ENCODE measurements at regions not wholly inside any gene's neighbourhood (a gene's known extent, or its start where the extent isn't known, plus 50 kb on each side); places are given as distances from the start of the nearest gene placed in this dataset.
"Not testable (repeated sequence)": the region's sequence is repeated elsewhere in the genome, so short reads cannot be mapped to it uniquely, and the experiment has no call there.

DNA sequence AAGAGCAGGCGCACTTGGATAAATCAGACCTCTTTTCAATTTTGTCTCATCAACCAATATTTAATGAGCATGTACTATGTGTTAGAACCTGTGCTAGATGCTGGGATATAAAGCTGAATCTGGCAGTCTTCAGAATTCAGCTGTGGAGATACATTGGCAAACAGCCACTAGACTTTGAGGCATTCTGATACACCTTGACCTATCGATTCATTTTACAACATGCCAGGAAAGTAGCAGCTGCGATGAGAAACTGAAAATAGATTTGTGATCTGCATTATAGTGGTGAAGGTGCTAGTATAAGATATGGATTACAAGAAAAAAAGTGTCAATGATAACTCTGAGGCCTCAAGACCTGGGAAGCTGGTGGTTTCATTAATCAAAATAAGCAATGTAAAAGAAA, 1338.1 kb upstream of the TENM4 start:
- DNase-seq (ENCODE audit: low spot score), result no peak

DNA sequence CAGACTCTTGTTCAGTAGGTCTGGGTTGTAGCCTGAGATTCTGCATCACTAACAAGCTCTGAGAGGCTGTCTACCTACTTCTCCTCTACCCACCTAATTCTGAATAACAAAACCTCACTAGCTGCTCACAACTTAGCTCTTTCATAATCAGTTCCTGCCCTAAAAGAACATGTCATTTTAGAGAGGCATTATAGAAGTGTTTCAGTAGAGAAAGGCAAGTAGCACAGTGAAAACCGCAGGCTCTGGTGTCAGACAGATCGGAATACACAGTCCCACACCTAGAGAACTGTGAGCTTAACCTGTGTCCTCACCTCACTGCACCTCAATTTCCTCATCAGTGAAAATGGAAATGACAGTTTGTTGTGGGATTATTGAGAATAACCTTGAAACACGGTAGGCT, 1337.6 kb upstream of the TENM4 start:
- DNase-seq (ENCODE audit: low spot score), result no peak

DNA sequence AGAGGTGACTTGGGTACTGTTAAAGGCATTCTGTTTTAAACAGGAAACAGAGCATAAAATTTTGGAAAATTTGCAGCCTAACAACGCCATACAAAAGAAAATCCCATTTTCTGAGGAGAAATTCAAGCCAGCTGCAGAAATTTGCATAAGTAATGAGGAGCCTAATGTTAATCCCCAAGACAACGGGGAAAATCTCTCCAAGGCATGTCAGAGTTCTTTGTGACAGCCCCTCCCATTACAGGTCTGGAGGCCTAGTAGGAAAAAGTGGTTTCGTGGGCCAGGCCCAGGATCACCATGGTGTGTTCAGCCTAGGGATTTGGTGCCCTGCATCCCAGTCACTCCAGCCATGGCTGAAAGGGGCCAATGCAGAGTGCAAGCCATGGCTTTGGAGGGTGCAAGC, 1333.1 kb upstream of the TENM4 start:
- no peak for DNase-seq (ENCODE audit: low spot score)

DNA sequence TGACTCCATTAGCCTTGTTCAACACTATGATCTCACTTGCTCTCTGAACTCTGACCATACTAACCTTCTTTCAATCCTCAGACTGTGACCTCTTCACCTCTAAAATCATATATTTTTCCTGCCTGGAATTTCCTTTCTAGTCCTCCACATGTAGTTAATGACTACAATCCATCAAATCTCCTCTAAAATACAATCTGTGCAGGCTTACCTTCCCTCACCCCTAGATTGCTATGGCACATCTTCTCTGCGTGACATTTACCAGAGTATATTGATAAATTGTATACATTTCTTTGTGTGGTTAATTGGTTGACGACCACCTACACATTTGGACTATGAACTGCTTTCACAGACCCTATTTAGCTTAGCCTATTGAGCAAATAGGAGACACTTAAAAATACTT, 1330.2 kb upstream of the TENM4 start:
- DNase-seq (ENCODE audit: low spot score), result no peak

DNA sequence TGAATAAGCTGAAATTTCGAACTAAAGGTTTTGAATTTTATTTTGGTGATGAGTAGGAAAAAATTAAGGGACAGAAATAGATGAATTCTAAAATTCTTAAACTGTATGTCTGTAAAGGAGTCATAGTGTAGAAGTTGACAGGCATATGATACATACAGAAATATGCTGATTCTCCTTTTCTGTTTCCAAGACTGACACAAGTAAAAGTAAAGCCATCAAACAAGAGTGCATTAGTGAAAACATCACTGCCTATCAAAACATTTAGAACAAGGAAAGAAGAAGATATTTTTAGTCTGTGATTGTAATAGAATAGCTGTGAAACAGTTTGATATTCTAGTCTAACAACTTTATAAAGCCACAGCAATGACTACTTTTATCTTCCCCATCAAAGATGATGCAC, 1318.0 kb upstream of the TENM4 start:
- DNase-seq (ENCODE audit: low spot score), result no peak

DNA sequence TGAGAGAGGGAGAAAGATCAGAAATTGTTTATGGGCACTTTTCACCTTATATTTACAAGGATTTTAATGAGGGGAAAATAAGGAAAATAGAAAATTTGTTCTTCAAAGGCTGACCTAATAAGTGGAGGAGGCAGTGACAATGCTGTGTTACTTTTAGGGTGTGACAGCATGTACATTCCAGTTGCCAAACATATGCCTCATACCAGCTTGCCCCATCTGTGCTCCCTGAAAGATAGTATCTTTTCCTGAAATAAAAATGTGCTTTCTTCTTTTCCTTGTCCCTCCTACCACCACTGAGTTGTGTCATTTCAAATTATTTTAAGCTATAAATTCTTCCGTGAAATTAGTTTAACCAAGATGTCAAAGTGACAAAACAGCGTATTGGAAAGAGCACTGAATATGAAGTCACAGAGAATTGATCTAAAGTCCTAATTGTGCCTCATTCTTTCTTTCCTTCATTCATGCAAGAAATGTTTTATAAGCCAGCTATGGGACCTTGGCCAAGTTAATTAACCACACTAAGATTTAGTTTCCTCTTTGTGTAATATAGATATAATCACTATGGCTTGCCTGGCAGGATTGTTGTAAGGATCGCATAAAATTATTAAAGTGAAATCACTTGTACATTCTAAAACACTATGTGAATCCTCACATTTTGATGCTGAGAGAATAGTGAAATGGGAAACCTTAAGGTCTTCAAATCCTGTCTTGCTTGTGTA, 1307.5 kb upstream of the TENM4 start:
- DNase-seq (ENCODE audit: low spot score), result no peak

DNA sequence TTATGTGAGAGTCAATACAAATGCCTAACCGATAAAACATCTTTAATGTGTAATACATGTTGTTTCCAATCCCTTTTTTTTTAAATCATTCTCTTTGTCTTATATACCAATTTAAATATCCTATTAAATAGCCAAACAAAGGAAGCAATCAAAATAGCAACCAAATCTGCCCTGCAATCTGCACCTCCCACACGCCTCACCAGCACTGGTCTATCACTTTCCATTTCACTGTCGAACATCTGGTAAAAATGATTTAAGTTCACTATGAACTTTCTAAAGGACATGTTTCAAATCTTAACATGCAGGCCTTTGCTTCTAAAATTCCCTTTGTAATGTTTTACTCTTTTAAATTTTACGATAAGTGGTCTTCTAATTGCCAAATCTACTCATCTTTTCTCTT, 1305.5 kb upstream of the TENM4 start:
- no peak for DNase-seq (ENCODE audit: low spot score)

DNA sequence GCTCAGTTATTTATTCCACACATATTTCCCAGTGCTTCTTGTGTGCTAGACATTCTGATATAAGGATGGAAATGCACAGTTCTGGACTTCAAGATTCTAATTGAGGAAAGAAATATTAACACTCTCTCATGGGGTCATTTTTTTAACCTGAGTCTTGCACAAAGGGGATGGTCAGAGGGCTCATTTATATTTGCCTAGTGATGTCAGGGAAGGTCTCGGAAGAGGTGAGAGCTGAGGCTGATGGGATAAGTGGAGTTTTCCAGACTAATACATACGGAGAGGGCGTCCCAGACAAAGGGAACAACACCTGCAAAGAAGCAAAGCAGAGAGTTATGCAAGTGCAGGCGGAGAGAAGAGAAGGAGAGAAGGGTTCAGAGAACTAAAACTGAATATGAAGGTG, 1304.6 kb upstream of the TENM4 start:
- DNase-seq (ENCODE audit: low spot score), result no peak

DNA sequence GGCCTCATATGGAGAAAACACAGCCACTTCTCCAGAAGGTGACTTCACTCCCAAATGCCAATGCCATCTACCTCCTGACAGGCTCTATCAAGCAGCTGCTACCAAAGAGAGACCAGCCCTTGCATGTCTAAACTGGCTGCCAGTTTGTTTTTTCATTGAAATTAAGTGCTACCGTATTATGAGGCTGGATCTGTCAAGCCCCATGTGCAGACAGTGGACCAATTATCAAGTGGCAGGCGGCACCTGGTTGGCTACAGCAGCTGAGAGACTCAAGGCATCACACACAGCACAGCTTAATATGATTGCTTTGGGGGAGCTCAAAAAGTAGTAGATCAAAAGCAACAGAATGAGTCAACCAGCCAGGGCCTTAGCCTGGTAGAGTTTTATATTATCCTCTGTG, 1293.0 kb upstream of the TENM4 start:
- no peak for DNase-seq (ENCODE audit: low spot score)

DNA sequence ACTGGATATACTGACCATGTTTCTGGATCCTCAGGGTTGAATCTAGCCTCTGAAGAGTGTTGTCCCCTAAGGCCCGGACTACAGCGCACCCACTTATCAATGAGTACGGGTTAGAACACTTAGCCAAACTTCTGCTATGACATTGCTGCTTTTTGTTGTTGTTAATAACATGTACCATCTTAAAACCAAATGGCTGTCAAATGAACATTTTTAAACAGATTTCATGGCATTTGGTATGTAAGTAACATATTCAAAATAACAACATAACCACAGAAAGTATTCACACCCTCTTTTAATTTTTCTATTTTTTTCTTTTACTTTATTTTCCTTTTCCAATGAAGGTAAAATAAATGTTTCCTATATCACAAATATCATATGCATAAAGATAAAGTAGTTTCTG, 1292.5 kb upstream of the TENM4 start:
- no peak for DNase-seq (ENCODE audit: low spot score)

DNA sequence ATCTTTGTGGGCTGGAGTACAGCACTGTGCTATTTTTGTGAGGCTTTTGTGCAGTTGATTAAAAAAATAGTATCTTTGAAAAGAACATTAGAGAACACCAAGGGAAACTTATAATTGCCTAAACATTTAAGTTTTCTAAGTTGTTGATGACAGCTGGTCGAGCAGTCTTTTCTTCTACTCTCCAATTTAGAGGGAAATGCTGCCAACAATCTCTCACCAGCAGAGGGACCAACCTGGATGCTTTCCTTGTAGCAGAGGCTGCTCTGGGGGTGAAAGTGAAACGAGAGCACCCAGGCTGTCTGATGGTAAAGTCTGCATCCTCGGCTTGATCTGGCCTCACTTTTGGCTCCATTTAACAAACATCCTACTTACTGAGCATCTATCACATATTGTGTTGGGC, 1286.5 kb upstream of the TENM4 start:
- no peak for DNase-seq (ENCODE audit: low spot score)

DNA sequence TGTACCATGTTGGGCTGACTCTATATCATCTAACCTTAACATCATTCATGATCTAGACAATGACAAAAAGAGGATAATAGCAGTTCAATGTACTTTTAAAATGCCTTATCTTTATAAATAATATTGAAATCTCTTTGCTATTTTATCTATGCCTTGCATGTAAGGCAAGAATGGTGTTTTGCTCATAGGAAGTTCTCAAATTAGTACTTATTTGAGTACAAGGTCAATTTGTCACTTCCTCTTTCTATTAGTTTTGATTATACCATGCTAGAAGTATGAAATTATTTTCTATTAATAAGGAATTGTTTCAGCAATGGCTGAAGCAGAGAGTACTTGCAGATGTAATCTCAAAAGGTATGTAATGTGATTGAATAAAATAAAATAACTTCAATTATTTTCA, 1285.4 kb upstream of the TENM4 start:
- DNase-seq (ENCODE audit: low spot score), result no peak

DNA sequence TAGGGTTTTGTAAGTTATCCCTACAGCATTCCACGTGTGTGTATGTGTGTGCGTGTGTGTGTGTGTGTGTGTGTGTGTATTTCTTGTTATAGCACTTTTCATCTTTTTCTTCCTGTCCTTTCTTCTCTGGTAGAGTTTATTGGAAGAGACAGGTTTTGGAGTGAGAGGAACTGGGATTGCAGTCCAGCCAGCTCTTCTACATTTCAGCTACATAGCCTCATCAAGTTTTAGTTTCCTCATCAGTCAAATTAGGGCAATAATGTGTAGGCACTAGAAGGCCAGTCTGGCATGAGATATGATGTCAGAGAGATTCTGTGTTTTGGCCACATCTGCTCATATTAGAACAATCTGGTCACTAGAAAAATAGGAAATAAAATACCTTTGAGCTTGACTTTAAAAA, 1283.5 kb upstream of the TENM4 start:
- no peak for DNase-seq (ENCODE audit: low spot score)

DNA sequence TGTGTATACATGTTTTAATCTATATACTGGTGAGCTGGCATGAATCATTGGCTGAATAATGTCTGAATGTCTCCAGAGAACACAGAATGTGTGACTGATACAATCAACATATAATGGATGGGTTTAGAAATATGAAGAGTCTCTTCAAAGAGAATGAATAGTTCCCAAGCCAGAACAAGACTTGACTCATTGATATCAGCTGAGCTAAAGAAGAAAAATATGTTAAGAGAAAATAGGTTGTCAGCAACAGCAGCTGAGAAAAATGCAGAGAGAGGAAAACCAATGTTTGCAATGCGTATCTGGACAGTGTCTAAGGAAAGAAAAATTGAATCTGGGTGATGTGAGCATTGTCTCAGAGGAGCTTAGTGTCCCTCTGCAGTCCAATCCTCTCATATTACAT, 1281.8 kb upstream of the TENM4 start:
- DNase-seq (ENCODE audit: low spot score), result no peak

DNA sequence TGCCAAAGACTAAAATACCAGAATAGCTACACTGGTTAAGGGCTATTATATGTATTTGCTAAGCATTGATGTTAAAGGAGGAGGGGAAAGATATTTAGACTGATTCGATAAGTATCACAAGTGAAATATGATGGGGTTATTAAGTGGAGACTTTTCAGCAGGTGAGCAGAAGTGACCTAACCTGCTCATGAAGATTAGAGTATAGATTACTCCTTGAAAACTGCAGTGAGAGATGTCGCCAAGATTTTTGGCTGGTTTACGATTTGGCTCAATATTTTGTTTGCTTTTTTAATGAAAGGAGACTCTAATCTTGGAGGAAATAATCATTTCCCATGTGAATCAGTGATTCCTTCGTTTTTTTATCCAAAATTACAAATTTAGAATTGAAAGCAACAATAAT, 1279.5 kb upstream of the TENM4 start:
- DNase-seq (ENCODE audit: low spot score), result no peak

DNA sequence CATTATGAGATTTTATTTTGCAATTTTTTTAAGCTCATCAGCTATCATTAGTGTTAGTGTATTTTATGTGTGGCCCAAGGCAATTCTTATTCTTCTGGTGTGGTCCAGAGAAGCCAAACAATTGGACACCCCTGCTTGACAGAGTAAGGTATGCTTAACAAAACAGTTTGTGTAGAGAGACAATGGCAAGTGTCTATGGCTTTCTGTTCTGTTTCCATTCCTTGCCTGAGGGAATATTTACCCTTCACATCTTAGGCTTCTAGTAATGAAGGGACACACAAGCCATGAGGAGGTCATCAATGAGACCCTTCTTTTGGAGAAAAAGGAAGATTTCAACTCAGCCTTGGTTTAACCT, 1278.4 kb upstream of the TENM4 start:
- DNase-seq (ENCODE audit: low spot score), result no peak

DNA sequence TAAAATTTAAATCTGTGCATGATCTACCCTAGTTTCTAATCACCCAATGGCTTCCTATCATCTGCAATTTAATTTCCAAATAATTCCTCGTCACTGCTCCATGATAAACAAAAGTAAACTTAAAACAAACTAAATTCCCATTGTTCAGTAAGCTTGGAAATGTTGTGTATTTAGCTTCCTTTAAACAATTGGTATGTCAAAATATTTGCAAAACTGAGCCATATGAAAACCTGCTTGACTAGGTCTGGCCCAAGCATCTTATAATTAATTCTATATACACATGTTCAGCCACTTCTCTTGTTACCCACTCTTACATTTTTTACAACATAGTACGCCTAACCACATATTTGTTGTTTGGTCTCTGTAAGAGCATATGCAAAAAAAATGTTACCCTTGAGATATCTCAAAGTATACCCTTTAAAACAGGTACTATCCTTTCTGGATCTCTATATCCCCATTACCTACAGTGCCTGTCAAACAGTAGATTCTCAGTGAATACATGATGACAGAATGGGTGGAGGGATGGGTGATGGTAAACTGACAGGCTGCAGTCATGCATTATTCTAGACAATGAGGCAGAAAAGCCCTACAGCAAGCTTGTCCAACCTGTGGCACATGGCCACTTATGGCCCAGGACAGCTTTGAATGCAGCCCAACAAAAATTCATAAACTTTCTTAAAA, 1277.9 kb upstream of the TENM4 start:
- DNase-seq (ENCODE audit: low spot score), result no peak

DNA sequence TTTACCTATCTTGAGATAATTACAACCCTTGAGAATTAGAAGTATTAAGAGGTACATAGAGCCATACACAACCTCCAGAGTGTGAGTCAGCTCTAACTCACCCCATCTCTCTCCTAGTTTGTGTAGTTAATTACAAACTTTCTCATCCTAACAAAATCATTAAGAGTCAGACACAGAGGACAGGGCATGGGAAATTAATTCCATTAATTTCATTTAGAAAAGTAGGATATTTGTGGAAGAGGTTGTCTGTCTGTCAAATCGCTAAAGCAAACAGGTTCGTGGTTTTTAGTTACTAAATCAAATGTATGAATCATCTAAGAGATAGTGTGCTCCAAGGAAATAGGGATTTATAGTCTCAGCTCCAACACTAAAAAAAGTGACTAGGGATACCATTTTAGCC, 1261.4 kb upstream of the TENM4 start:
- no peak for DNase-seq (ENCODE audit: low spot score)

DNA sequence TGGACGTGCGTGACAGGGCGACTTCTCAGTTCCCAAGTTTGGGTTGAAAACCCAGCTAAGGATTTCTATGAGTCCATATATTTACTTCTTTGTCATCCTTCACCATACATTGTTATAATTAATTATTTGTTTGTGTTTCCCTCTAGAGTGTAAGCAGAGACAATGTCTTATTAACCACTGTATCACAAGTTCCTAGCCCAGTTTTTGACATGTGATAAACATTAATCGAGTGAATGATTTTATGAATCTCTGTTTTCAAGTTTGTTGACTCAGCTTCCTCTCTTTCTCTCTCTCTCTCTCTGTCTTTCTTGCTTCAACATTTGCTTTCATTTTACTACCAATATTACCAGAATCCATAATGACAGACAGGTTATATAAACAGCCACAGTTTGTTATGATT, 1259.6 kb upstream of the TENM4 start:
- DNase-seq (ENCODE audit: low spot score), result no peak

DNA sequence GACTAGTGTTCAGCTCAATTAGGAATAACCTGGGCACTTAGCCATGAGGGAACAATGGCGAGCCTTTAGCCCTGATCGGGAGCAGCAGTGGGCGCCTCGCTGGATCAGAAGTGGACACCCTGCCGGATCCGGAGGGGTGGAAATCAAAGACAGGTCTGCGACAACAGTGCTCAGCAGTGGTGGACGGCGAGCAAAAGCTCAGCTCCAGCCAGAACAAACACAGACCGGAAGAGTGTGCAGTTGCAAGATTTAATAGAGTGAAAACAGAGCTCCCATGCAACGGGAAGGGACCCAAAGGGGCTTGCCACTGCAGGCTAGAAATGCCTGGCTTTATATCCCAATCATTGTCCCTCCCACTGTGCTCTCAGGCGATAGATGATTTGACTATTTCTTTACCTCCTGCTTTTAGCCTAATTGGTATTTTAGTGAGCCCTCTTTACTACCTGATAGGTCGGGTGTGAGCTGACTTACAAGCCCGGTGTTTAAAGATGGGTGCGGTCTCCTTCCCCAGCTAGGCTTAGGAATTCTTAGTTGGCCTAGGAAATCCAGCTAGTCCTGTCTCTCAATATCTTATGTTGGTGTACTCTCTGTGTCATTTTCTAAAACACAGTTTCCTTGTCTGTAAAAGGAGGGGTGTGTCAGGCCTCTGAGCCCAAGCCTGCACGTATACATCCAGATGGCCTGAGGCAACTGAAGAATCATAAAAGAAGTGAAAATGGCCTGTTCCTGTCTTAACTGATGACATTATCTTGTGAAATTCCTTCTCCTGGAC, 1258.8 kb upstream of the TENM4 start:
- not testable (repeated sequence) for DNase-seq (ENCODE audit: low spot score)

DNA sequence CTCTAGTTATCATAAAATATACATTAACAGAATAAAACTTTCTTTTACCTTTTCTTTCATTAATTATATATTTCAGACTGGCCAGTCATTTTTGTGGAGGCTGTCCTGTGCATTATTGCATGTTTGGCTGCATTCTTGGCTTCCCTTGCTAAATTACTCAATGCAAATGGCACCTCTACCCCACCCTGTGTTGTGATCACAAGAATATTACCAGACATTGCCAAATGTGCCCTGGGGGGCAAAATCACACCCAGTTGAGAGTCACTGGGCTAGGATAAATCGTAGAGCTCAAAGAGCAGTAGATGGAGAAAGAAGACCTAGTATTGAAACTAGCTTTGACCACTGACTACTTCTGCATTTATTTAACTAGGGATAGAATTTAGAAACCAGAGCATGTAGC, 1257.8 kb upstream of the TENM4 start:
- no peak for DNase-seq (ENCODE audit: low spot score)

DNA sequence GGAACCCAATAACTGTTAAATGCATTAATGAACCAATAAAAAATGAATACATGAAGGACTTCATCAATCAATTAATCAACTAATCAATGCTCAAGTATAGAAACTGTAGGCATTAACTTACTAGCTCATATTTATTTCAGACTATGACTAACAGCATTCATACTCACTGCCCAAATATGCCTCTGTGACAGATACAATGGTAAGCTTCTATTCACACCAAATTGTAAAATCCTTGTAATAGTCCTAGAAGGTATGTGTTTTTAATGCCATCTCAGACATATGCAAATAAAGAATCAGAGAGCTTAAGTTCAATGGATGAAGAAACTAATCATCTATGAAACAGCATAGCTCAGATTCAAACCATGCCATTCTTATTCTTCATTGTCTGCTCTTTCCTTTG, 1253.6 kb upstream of the TENM4 start:
- no peak for DNase-seq (ENCODE audit: low spot score)

DNA sequence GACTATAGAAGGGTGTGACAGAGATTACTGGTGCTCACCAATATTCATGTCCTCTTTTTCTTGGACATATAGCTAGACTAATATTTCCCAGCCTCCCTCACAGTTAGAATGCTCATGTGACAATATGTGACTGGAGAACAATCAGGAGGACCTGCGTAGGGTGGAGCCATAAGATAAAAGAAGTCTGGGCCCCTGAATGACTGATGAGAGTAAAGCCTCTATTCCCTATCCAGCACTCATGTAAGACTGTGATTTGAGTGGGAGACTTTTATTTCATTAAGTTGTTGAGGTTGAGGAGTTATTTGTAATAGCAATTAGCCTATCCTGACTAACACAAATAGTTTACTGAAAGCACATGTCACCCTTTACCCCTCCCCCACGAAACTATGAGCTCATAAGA, 1247.1 kb upstream of the TENM4 start:
- DNase-seq (ENCODE audit: low spot score), result no peak

DNA sequence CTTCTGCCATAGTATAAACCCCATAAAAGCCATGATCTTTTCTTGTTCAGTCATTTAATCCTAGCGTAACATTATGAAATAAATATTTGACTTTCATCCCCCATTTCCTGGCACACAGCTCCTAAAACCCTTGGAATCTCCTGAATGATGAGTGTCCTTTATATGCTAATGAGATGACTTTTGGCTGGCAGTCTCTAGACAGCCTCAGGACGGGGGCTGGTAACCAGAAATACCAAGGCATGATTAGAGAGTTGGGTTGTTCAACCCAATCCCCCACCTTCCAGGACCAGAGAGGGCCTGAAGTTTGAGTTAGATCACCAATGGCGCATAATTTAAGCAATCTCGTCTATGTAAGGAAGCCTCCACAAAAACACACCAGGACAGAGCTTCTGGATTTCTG, 1246.1 kb upstream of the TENM4 start:
- no peak for DNase-seq (ENCODE audit: low spot score)

Data from germinal center (tissue), 1 donor.